CD14-positive monocyte (primary cell): ENCODE measurements at regions not wholly inside any gene's neighbourhood (a gene's known extent, or its start where the extent isn't known, plus 50 kb on each side); places are given as distances from the start of the nearest gene placed in this dataset.

Experiments used
- DNase-seq, 3 donors: peaks; one replicate each; pipeline ENCODE4 v3.0.0-alpha.2; 2011 to 2022
- H2AFZ ChIP-seq: 2 replicates; pipeline ENCODE4 v1.6.0; 2012; ENCODE audit warnings: mild to moderate bottlenecking, low read depth, low read length, inconsistent platforms; ENCODE audit not compliant: insufficient read depth, poor library complexity, severe bottlenecking
- H3K27ac ChIP-seq, 2 donors: 1 replicate in 1 of 2; 2 replicates in 1 of 2; pipeline ENCODE4 v1.5.1; 2012 to 2013; ENCODE audit warnings: low read length in 2 of 2, control low read depth in 1 of 2, inconsistent platforms in 1 of 2, low read depth in 1 of 2, mild to moderate bottlenecking in 1 of 2
- H3K27me3 ChIP-seq, 2 donors: one replicate each; pipeline versions ENCODE4 v1.6.0 to v1.6.1; 2011 to 2013; ENCODE audit warnings: low read length in 2 of 2; ENCODE audit not compliant: control insufficient read depth in 2 of 2, insufficient read depth in 2 of 2
- H3K36me3 ChIP-seq, 2 donors: replicated peaks in 1 of 2; 1 replicate in 1 of 2; 2 replicates in 1 of 2; pipeline versions ENCODE4 v1.5.1 to v1.6.1; 2012 to 2013; ENCODE audit warnings: low read length in 2 of 2, control low read depth in 1 of 2, inconsistent platforms in 1 of 2, mild to moderate bottlenecking in 1 of 2; ENCODE audit not compliant: insufficient read depth in 2 of 2, control insufficient read depth in 1 of 2
- H3K4me1 ChIP-seq, 2 donors: 1 replicate in 1 of 2; 2 replicates in 1 of 2; pipeline versions ENCODE4 v1.5.1 to v1.6.1; 2012 to 2013; ENCODE audit warnings: low read length in 2 of 2, control low read depth in 1 of 2, inconsistent platforms in 1 of 2, mild to moderate bottlenecking in 1 of 2, moderate library complexity in 1 of 2; ENCODE audit not compliant: insufficient read depth in 2 of 2, control insufficient read depth in 1 of 2
- H3K4me2 ChIP-seq: replicated peaks from 2 replicates; pipeline ENCODE3; 2012; ENCODE audit warnings: low read length, moderate library complexity, mild to moderate bottlenecking; ENCODE audit not compliant: poor library complexity, severe bottlenecking; ENCODE audit errors: extremely low read depth
- H3K4me3 ChIP-seq, 3 experiments: fragments of 200-600 bp in 1 of 3; sonication (generic) in 1 of 3; replicated peaks in 1 of 3; 1 replicate in 2 of 3; 2 replicates in 1 of 3; pipeline ENCODE4 v1.5.1; 2011 to 2013; ENCODE audit warnings: low read length in 3 of 3, mild to moderate bottlenecking in 3 of 3, control low read depth in 2 of 3, low read depth in 2 of 3, inconsistent platforms in 1 of 3, moderate library complexity in 1 of 3
- H3K79me2 ChIP-seq: 2 replicates; pipeline ENCODE4 v1.6.0; 2012; ENCODE audit warnings: mild to moderate bottlenecking, control low read depth, inconsistent platforms, low read length, moderate library complexity; ENCODE audit not compliant: insufficient read depth
- H3K9ac ChIP-seq: 2 replicates; pipeline ENCODE4 v1.6.0; 2017; ENCODE audit warnings: low read length, mild to moderate bottlenecking; ENCODE audit not compliant: insufficient read depth, poor library complexity, severe bottlenecking
- H3K9me3 ChIP-seq, 2 donors: replicated peaks in 1 of 2; 1 replicate in 1 of 2; 2 replicates in 1 of 2; pipeline versions ENCODE4 v1.5.1 to v1.6.1; 2012 to 2013; ENCODE audit warnings: low read length in 2 of 2, control low read depth in 1 of 2; ENCODE audit not compliant: control insufficient read depth in 1 of 2, insufficient read depth in 1 of 2
- H4K20me1 ChIP-seq: 2 replicates; pipeline ENCODE4 v1.6.0; 2012; ENCODE audit warnings: mild to moderate bottlenecking, low read length, control low read depth, moderate library complexity; ENCODE audit not compliant: insufficient read depth
- H3K27ac Mint-ChIP-seq, 7 donors: one replicate each; pipeline ENCODE4 v1.8.0; 2020; ENCODE audit warnings: mild to moderate bottlenecking in 7 of 7, mixed read lengths in 7 of 7, moderate library complexity in 6 of 7, inconsistent platforms in 2 of 7
- H3K27me3 Mint-ChIP-seq, 3 donors: one replicate each; pipeline ENCODE4 v1.8.0; 2021 to 2022; ENCODE audit warnings: low read depth in 3 of 3, mild to moderate bottlenecking in 3 of 3, mixed read lengths in 3 of 3, moderate library complexity in 3 of 3, inconsistent platforms in 1 of 3
- H3K36me3 Mint-ChIP-seq, 2 donors: one replicate each; pipeline ENCODE4 v1.8.0; 2020; ENCODE audit warnings: mixed read lengths in 2 of 2, inconsistent platforms in 1 of 2, mild to moderate bottlenecking in 1 of 2
- H3K4me1 Mint-ChIP-seq: one replicate; pipeline ENCODE4 v1.8.0; 2020; ENCODE audit warnings: mild to moderate bottlenecking, mixed read lengths
- H3K4me3 Mint-ChIP-seq, 2 donors: one replicate each; pipeline ENCODE4 v1.8.0; 2020; ENCODE audit warnings: mild to moderate bottlenecking in 2 of 2, mixed read lengths in 2 of 2, moderate library complexity in 1 of 2
- H3K9me3 Mint-ChIP-seq, 7 donors: one replicate each; pipeline ENCODE4 v1.8.0; 2020 to 2022; ENCODE audit warnings: mixed read lengths in 7 of 7, mild to moderate bottlenecking in 6 of 7, moderate library complexity in 6 of 7, inconsistent platforms in 2 of 7
- CTCF ChIP-seq: fragments of 200-600 bp; IDR thresholded peaks from one replicate; pipeline ENCODE4 v1.8.0; 2022; ENCODE audit warnings: antibody characterized with exemption, mild to moderate bottlenecking
- WGBS: methylation state at CpG from one replicate; pipeline ENCODE4 v1.1.5; 2013; ENCODE audit warnings: missing lambda C conversion rate; ENCODE audit not compliant: insufficient coverage; 5-methylcytosine and 5-hydroxymethylcytosine counted together
- intact Hi-C, 2 donors: fragments of 100-400 bp; cut with micrococcal nuclease; formaldehyde crosslinking; loops; one replicate each; pipeline versions ENCODE4 v1.15.0 to v1.15.1; 2023

- H3K9me3 Mint-ChIP-seq = peaks cover 0 to 7% (median 3%) of the 10 kb centered on the region in 7 donors
- H3K27ac Mint-ChIP-seq = no peak overlapping the region
- no peak for DNase-seq
- no peak overlapping the region for H3K4me3 Mint-ChIP-seq
- H3K4me3 ChIP-seq = no peak overlapping the region
- H3K27me3 Mint-ChIP-seq = no peaks in the 10 kb centered on the region
- H3K4me1 Mint-ChIP-seq = no peaks in the 10 kb centered on the region
- no peaks in the 10 kb centered on the region for H3K79me2 ChIP-seq
- H3K9me3 ChIP-seq = no peaks in the 10 kb centered on the region
- WGBS = 86% methylated on average over 1 of the region's 4 CpGs
- H3K36me3 Mint-ChIP-seq = no peaks in the 10 kb centered on the region
- H4K20me1 ChIP-seq = no peaks in the 10 kb centered on the region
- no peaks in the 10 kb centered on the region for H3K27me3 ChIP-seq
- H3K4me2 ChIP-seq = no peak overlapping the region
- intact Hi-C loops = no loop called here
- H3K27ac ChIP-seq = no peak overlapping the region
- no peaks in the 10 kb centered on the region for H3K4me1 ChIP-seq
- TF ChIP-seq CTCF = no peak
- no peaks in the 10 kb centered on the region for H3K36me3 ChIP-seq
- H2AFZ ChIP-seq = no peak overlapping the region
- H3K9ac ChIP-seq = no peak overlapping the region
Measured at GRCh38 chr1:217983051-217983375, 302.1 kb upstream of the RRP15 start.

GRCh38 chr1:217985641-217986040, 299.5 kb upstream of the RRP15 start:
- no peak overlapping the region for H2AFZ ChIP-seq
- no peak overlapping the region for H3K27ac Mint-ChIP-seq
- no peak overlapping the region for H3K4me3 Mint-ChIP-seq
- no peaks in the 10 kb centered on the region for H3K79me2 ChIP-seq
- no peaks in the 10 kb centered on the region for H3K36me3 Mint-ChIP-seq
- no peak overlapping the region for H3K4me2 ChIP-seq
- H3K4me1 Mint-ChIP-seq = no peaks in the 10 kb centered on the region
- H3K9me3 Mint-ChIP-seq = peaks cover 0 to 7% (median 4%) of the 10 kb centered on the region in 7 donors
- no peak for DNase-seq
- no peaks in the 10 kb centered on the region for H3K4me1 ChIP-seq
- no peak overlapping the region for H3K4me3 ChIP-seq
- peaks cover 0 to 1% (median 0%) of the 10 kb centered on the region in 3 donors for H3K27me3 Mint-ChIP-seq
- TF ChIP-seq CTCF = no peak
- H4K20me1 ChIP-seq = no peaks in the 10 kb centered on the region
- WGBS = no CpG with 5 or more reads among the region's 1 CpG
- no peaks in the 10 kb centered on the region for H3K9me3 ChIP-seq
- no peak overlapping the region for H3K27ac ChIP-seq
- intact Hi-C loops = no loop called here
- no peaks in the 10 kb centered on the region for H3K36me3 ChIP-seq
- H3K27me3 ChIP-seq = no peaks in the 10 kb centered on the region
- no peak overlapping the region for H3K9ac ChIP-seq
